IPS DF 6.9 (cell line): ENCODE measurements at regions not wholly inside any gene's neighbourhood (a gene's known extent, or its start where the extent isn't known, plus 50 kb on each side); places are given as distances from the start of the nearest gene placed in this dataset.
"Not testable (repeated sequence)": the region's sequence is repeated elsewhere in the genome, so short reads cannot be mapped to it uniquely, and the experiment has no call there.

Experiments used
- DNase-seq: peaks from one replicate; pipeline ENCODE4 v3.0.0-alpha.2; 2013; ENCODE audit warnings: low read depth, low spot score
- H3K27ac ChIP-seq: one replicate; pipeline ENCODE4 v1.5.1; 2013; ENCODE audit warnings: low read length, control low read depth
- H3K27me3 ChIP-seq: 2 replicates; pipeline ENCODE4 v1.6.1; 2013; ENCODE audit warnings: mild to moderate bottlenecking, low read length; ENCODE audit not compliant: control insufficient read depth, insufficient read depth
- H3K36me3 ChIP-seq: 2 replicates; pipeline ENCODE4 v1.6.1; 2013; ENCODE audit warnings: low read length; ENCODE audit not compliant: control insufficient read depth, insufficient read depth
- H3K4me1 ChIP-seq: 2 replicates; pipeline ENCODE4 v1.6.1; 2013; ENCODE audit warnings: low read length; ENCODE audit not compliant: control insufficient read depth, insufficient read depth
- H3K4me3 ChIP-seq: 2 replicates; pipeline ENCODE4 v1.5.1; 2013; ENCODE audit warnings: mild to moderate bottlenecking, low read length
- H3K9me3 ChIP-seq: 2 replicates; pipeline ENCODE4 v1.6.1; 2013; ENCODE audit warnings: low read length, inconsistent platforms; ENCODE audit not compliant: control insufficient read depth, insufficient read depth
- WGBS: extraction: QIAGEN DNeasy Blood & Tissue Kit; methylation state at CpG from one replicate; pipeline ENCODE4 v1.1.7; 2013; ENCODE audit warnings: mixed read lengths, missing lambda C conversion rate; ENCODE audit not compliant: insufficient read length, insufficient coverage; 5-methylcytosine and 5-hydroxymethylcytosine counted together

- H3K4me1 ChIP-seq: no peaks in the 10 kb centered on the region
- H3K4me3 ChIP-seq: no peak overlapping the region
- no peaks in the 10 kb centered on the region for H3K36me3 ChIP-seq
- H3K27ac ChIP-seq: no peak overlapping the region
- H3K27me3 ChIP-seq: no peaks in the 10 kb centered on the region
- H3K9me3 ChIP-seq: no peaks in the 10 kb centered on the region
- no peak for DNase-seq
Measured at GRCh38 chr9:31415164-31415563, 969.3 kb upstream of the ACO1 start.

DNA sequence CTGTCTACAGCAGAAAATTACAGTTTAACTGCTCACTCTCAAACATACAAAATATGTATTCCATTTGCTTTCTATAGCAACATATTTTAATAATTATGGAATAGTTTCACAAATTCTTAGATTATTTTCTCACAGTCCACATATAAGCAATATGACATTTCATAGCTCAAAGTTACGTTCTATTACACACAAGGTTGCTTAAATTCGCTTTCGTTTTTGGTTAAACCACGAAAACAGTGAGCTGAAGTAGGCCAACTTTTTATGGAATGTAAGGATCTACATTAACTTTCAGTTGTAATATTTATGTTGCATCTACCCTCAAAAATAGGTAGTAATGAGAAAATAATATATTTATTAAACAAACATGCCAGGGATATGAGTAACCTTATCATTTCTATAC is 966.0 kb upstream of the ACO1 start:
- no peaks in the 10 kb centered on the region for H3K27me3 ChIP-seq
- WGBS: no CpG with 5 or more reads among the region's 4 CpGs
- H3K4me3 ChIP-seq: no peak overlapping the region
- no peaks in the 10 kb centered on the region for H3K4me1 ChIP-seq
- no peak for DNase-seq
- H3K9me3 ChIP-seq: no peaks in the 10 kb centered on the region
- H3K27ac ChIP-seq: no peak overlapping the region
- no peaks in the 10 kb centered on the region for H3K36me3 ChIP-seq

DNA sequence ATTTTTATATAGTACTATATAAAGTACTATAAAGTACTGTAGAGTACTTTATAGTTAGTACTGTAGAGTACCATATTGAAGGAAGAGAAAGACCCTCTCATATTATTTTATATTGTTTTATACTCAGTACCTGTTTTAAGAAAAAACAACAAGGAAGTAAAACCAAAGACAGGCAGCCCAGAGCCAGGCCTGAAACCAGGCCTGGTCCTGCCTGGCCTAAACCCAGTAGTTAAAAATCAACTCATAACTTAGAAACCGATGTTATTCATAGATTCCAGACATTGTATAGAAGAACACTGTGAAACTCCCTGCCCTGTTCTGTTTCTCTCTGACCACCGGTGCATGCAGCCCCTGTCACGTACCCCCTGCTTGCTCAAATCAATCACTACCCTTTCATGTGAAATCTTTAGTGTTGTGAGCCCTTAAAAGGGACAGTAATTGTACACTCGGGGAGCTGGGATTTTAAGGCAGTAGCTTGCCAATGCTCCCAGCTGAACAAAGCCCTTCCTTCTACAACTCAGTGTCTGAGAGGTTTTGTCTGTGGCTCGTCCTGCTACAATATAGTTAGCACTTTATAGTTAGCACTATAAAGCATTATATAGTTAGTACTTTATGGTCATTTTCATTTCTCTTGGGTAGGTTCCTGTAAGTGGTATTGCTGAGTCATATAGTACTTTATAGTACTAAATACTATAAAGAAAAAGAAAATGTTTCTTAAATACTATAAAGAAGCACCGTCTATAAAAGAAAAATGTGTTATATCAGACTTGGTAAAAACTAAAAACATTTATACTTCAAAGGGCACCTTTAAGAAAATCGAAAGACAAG is 940.6 kb upstream of the ACO1 start:
- H3K27me3 ChIP-seq, H3K27ac ChIP-seq, H3K36me3 ChIP-seq, H3K4me1 ChIP-seq, H3K9me3 ChIP-seq, DNase-seq, H3K4me3 ChIP-seq: not testable (repeated sequence)
- WGBS: no CpG with 5 or more reads among the region's 7 CpGs

DNA sequence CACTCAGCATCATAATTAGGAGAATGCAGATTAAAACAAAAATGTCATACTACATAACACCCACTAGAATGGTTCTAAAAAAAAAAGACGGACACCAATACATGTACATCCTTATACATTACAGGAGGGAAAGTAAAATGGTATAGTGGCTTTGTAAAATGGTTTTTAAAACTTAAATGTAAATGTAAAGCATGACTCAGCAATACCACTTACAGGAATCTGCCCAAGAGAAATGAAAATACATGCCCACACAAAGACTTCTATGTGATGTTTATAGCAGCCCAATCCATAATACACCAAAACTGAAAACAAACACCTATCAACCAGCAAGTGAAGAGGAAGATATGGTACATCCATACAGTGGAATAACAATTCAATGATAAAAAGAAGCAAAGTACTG is 939.1 kb upstream of the ACO1 start:
- DNase-seq: no peak
- no peaks in the 10 kb centered on the region for H3K4me1 ChIP-seq
- no peaks in the 10 kb centered on the region for H3K9me3 ChIP-seq
- no peak overlapping the region for H3K27ac ChIP-seq
- no peaks in the 10 kb centered on the region for H3K36me3 ChIP-seq
- H3K27me3 ChIP-seq: no peaks in the 10 kb centered on the region
- no peak overlapping the region for H3K4me3 ChIP-seq
- no CpG with 5 or more reads among the region's 1 CpG for WGBS

- Histone ChIP-seq H3K4me1 (no peaks in the 10 kb centered on the region), H3K27ac (no peak overlapping the region), H3K9me3 (no peaks in the 10 kb centered on the region), H3K36me3 (no peaks in the 10 kb centered on the region), H3K4me3 (no peak overlapping the region), H3K27me3 (no peaks in the 10 kb centered on the region)
- no peak for DNase-seq
- WGBS: no CpG with 5 or more reads among the region's 4 CpGs
Measured at GRCh38 chr9:31445960-31446359, 938.5 kb upstream of the ACO1 start.

GRCh38 chr9:31467075-31467474 is 917.4 kb upstream of the ACO1 start:
- H3K4me1 ChIP-seq: 0 out of 2 replicates have a peak, but pooled peaks cover 1% of the 10 kb centered on the region
- H3K36me3 ChIP-seq: no peaks in the 10 kb centered on the region
- no peaks in the 10 kb centered on the region for H3K27me3 ChIP-seq
- no peak for DNase-seq
- no CpG with 5 or more reads among the region's 4 CpGs for WGBS
- no peak overlapping the region for H3K27ac ChIP-seq
- no peaks in the 10 kb centered on the region for H3K9me3 ChIP-seq
- H3K4me3 ChIP-seq: no peak overlapping the region

- no CpG with 5 or more reads among the region's 5 CpGs for WGBS
- no peaks in the 10 kb centered on the region for H3K27me3 ChIP-seq
- H3K36me3 ChIP-seq: no peaks in the 10 kb centered on the region
- 0 out of 2 replicates have a peak, but pooled peaks cover 1% of the 10 kb centered on the region for H3K4me1 ChIP-seq
- H3K27ac ChIP-seq: no peak overlapping the region
- no peak overlapping the region for H3K4me3 ChIP-seq
- no peak for DNase-seq
- H3K9me3 ChIP-seq: no peaks in the 10 kb centered on the region
Measured at GRCh38 chr9:31470051-31470450, 914.4 kb upstream of the ACO1 start.

DNA sequence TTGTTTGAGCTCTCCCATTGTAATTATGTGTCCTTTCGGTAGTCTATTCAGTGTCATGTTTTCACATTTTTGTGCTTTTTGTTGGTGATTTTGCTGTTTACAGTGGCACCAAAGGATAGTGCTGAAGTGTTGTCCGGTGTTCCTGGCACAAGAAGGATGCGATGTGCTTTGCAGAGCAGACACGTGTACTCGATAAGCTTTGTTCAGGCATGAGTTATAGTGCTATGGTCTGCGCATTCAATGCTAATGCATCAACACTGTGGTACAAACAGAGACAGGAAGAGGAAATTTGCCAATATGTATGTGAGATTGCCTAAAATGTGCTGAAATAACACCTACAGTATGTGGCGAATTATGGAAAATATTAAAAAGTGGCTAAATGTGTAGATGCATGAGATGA is 913.4 kb upstream of the ACO1 start:
- no peak overlapping the region for H3K4me3 ChIP-seq
- WGBS: 100% methylated on average over 1 of the region's 7 CpGs
- no peaks in the 10 kb centered on the region for H3K36me3 ChIP-seq
- 0 out of 2 replicates have a peak, but pooled peaks cover 1% of the 10 kb centered on the region for H3K4me1 ChIP-seq
- no peak for DNase-seq
- H3K27ac ChIP-seq: no peak overlapping the region
- H3K9me3 ChIP-seq: no peaks in the 10 kb centered on the region
- H3K27me3 ChIP-seq: no peaks in the 10 kb centered on the region

DNA sequence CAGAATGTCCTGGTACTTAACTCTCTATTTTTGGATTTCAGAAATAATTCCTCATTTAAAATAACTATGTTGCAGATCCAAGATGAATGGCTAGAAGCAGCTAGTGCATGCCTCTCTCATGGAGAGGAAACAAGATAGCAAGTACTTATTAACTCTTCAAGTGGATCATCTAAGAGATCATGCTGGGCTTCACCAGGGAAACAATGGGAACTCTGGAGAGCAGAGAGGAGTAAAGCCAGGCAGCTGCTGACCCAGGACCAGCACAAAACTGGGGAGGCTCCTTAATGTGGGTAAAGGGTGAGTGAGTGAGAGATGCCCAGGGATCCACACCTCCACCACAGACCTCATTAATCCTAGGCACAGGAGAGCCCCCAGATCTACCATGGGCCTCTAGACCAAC is 897.8 kb upstream of the ACO1 start:
- Histone ChIP-seq H3K9me3 (no peaks in the 10 kb centered on the region), H3K4me1 (0 out of 2 replicates have a peak, but pooled peaks cover 1% of the 10 kb centered on the region), H3K36me3 (no peaks in the 10 kb centered on the region), H3K27ac (no peak overlapping the region), H3K4me3 (no peak overlapping the region), H3K27me3 (no peaks in the 10 kb centered on the region)
- no peak for DNase-seq

DNA sequence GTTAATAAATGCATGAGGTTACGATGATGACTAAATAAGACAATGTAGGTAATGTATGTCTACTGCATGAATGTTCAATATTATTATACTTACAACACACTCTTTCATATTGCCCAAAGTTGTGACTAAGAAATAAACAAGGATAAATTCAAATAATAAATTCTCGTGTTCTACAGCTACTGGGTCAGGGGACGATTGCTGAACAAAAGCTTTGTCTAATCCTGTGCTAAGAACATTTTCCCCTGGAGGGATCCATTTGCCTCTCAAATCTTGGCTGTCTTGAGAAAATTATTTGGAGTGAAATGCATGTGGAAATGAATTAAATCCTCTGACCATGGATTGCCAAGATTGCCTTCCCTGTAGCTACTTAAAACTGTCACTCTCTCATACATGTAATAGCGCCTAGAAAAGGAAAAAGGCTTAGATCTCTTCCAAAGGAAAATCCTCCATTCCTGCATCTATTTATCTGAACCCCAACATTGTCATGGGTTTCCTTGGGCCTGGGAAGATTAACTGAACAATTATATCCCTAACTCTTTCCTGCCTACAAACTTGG is 893.8 kb upstream of the ACO1 start:
- Histone ChIP-seq H3K4me3 (no peak overlapping the region), H3K27me3 (no peaks in the 10 kb centered on the region), H3K36me3 (no peaks in the 10 kb centered on the region), H3K27ac (no peak overlapping the region), H3K4me1 (0 out of 2 replicates have a peak, but pooled peaks cover 1% of the 10 kb centered on the region), H3K9me3 (no peaks in the 10 kb centered on the region)
- WGBS: no CpG with 5 or more reads among the region's 4 CpGs
- DNase-seq: no peak

DNA sequence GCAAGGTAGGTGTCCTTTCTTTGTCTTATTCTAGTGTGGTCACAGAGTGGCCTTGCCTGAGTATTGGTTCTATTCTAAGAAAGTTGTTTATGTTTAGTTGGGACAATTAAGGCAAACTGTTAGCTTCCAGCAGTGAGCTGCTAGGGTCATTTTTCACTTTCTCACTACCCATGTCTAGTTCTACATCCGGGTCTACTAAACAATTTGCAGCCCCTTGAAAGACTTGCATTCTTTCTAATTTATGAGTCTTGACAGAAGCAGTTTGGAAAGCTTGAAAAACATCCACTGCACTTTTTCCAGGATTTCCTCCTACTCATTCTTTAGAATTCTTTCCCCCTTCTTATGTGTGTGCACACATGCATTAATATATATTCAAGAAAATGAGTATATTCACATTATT is 892.2 kb upstream of the ACO1 start:
- 0 out of 2 replicates have a peak, but pooled peaks cover under 1% of the 10 kb centered on the region for H3K4me1 ChIP-seq
- H3K4me3 ChIP-seq: no peak overlapping the region
- WGBS: no CpG with 5 or more reads among the region's 1 CpG
- H3K27ac ChIP-seq: no peak overlapping the region
- no peaks in the 10 kb centered on the region for H3K9me3 ChIP-seq
- no peak for DNase-seq
- H3K36me3 ChIP-seq: no peaks in the 10 kb centered on the region
- H3K27me3 ChIP-seq: no peaks in the 10 kb centered on the region
